KMS-11 (cell line): ENCODE measurements at regions not wholly inside any gene's neighbourhood (a gene's known extent, or its start where the extent isn't known, plus 50 kb on each side); places are given as distances from the start of the nearest gene placed in this dataset.

Experiments
- H2AFZ ChIP-seq: fragments of 200-600 bp; sonication (generic); 2 replicates; pipeline ENCODE4 v1.6.1; 2016; ENCODE audit warnings: antibody characterized with exemption, mixed run types, low read depth
- H3K27ac ChIP-seq: fragments of 200-600 bp; sonication (generic); 2 replicates; pipeline ENCODE4 v1.6.1; 2016; ENCODE audit warnings: mild to moderate bottlenecking, mixed run types
- H3K27me3 ChIP-seq: fragments of 200-600 bp; sonication (generic); 2 replicates; pipeline ENCODE4 v1.6.1; 2017; ENCODE audit warnings: mild to moderate bottlenecking, low read depth, mixed run types, moderate library complexity; ENCODE audit not compliant: insufficient read depth
- H3K36me3 ChIP-seq: fragments of 200-600 bp; sonication (generic); 2 replicates; pipeline ENCODE4 v1.6.1; 2017; ENCODE audit warnings: mild to moderate bottlenecking, mixed run types; ENCODE audit not compliant: insufficient read depth
- H3K4me1 ChIP-seq: fragments of 200-600 bp; sonication (generic); 2 replicates; pipeline ENCODE4 v1.6.1; 2016; ENCODE audit warnings: mild to moderate bottlenecking, low read depth, mixed run types; ENCODE audit not compliant: poor library complexity, severe bottlenecking
- H3K4me2 ChIP-seq: fragments of 200-600 bp; sonication (generic); 2 replicates; pipeline ENCODE4 v1.7.0; 2016; ENCODE audit warnings: mild to moderate bottlenecking, mixed run types
- H3K4me3 ChIP-seq: fragments of 200-600 bp; sonication (generic); IDR thresholded peaks from 2 replicates; pipeline ENCODE4 v1.6.1; 2017; ENCODE audit warnings: low read depth, low read length, mixed read lengths; ENCODE audit not compliant: insufficient read depth
- H3K79me2 ChIP-seq: fragments of 200-600 bp; sonication (generic); 2 replicates; pipeline ENCODE4 v1.6.1; 2016; ENCODE audit warnings: low read depth, mixed run types; ENCODE audit not compliant: insufficient read depth
- H3K9ac ChIP-seq: fragments of 200-600 bp; sonication (generic); 2 replicates; pipeline ENCODE4 v1.6.1; 2016; ENCODE audit warnings: mild to moderate bottlenecking, mixed run types
- H4K20me1 ChIP-seq: fragments of 200-600 bp; sonication (generic); 2 replicates; pipeline ENCODE4 v1.6.1; 2016; ENCODE audit warnings: mild to moderate bottlenecking, mixed run types; ENCODE audit not compliant: insufficient read depth
- TF ChIP-seq, protein P1 (sequence below): fragments of 200-600 bp; sonication (generic); conservative IDR thresholded peaks from 2 replicates; pipeline ENCODE4 v1.6.1; 2017; ENCODE audit warnings: low read depth, mild to moderate bottlenecking, antibody characterized with exemption, low read length, moderate library complexity, mixed read lengths

DNA sequence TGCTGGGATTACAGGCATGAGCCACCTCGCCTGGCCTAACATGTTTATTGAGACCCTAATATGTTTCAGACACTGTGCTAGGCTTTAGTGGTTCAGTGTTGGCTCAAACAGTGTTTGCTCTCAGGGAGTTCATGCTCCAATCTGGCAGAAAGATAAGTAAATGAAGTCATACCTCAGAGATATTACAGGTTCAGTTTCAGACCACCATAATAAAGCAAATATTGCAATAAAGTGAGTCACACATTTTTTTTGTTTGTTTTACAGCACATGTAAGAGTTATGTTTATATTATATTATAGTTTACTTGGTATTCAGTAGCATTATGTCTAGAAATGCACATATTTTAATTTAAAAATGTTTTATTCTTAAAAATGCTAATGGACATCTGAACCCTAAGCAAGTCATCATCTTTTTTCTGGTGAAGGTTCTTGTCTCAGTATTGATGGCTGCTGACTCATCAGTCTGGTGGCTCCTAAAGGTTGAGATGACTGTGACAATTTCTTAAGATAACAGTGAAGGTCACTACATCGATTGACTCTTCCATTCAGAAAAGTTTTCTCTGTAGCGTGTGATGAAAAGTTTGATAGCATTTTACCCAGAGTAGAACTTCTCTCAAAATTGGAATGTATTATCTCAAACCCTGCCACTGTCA, 243.0 kb upstream of the ANO5 start:
- Histone ChIP-seq H3K36me3 (no peaks in the 10 kb centered on the region), H3K4me2 (no peak overlapping the region), H3K27ac (no peak overlapping the region)

DNA sequence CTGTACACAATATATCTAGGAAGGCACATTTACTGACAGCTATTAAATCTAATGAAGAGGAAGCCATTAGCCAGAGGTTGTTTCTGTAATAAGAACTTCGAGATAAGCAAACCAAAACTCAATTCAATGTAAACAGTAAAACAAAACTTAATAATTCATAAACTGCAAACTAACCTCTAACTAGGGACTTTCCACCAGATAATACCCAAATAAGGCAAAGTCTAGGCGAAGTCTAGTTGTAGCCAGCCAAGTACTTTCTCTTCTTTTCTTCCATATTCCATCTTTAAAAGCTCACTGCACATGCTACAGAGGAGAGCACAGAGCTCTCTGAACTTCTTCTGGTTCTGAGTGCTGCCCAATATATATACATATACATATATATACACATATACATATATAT, 229.9 kb upstream of the ANO5 start:
- Histone ChIP-seq H4K20me1 (no peaks in the 10 kb centered on the region), H3K4me3 (no peak overlapping the region), H2AFZ (no peak overlapping the region), H3K36me3 (no peaks in the 10 kb centered on the region), H3K4me2 (peak overlapping the region; percentile 39; the same call in 1 of the 2 replicates), H3K27ac (no peak overlapping the region), H3K27me3 (no peaks in the 10 kb centered on the region), H3K79me2 (no peaks in the 10 kb centered on the region), H3K9ac (no peak overlapping the region), H3K4me1 (peaks cover 15% of the 10 kb centered on the region)
- TF ChIP-seq, protein P1, sequence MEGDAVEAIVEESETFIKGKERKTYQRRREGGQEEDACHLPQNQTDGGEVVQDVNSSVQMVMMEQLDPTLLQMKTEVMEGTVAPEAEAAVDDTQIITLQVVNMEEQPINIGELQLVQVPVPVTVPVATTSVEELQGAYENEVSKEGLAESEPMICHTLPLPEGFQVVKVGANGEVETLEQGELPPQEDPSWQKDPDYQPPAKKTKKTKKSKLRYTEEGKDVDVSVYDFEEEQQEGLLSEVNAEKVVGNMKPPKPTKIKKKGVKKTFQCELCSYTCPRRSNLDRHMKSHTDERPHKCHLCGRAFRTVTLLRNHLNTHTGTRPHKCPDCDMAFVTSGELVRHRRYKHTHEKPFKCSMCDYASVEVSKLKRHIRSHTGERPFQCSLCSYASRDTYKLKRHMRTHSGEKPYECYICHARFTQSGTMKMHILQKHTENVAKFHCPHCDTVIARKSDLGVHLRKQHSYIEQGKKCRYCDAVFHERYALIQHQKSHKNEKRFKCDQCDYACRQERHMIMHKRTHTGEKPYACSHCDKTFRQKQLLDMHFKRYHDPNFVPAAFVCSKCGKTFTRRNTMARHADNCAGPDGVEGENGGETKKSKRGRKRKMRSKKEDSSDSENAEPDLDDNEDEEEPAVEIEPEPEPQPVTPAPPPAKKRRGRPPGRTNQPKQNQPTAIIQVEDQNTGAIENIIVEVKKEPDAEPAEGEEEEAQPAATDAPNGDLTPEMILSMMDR, result no peak

More for the DNA sequence above, 243.0 kb upstream of the ANO5 start:
- H3K4me1 ChIP-seq, result no peaks in the 10 kb centered on the region
- TF ChIP-seq, protein P1, result no peak
- H3K79me2 ChIP-seq, result no peaks in the 10 kb centered on the region
- H3K27me3 ChIP-seq, result no peaks in the 10 kb centered on the region
- H2AFZ ChIP-seq, result no peak overlapping the region
- H3K9ac ChIP-seq, result no peak overlapping the region
- H4K20me1 ChIP-seq, result no peaks in the 10 kb centered on the region
- no peak overlapping the region for H3K4me3 ChIP-seq

DNA sequence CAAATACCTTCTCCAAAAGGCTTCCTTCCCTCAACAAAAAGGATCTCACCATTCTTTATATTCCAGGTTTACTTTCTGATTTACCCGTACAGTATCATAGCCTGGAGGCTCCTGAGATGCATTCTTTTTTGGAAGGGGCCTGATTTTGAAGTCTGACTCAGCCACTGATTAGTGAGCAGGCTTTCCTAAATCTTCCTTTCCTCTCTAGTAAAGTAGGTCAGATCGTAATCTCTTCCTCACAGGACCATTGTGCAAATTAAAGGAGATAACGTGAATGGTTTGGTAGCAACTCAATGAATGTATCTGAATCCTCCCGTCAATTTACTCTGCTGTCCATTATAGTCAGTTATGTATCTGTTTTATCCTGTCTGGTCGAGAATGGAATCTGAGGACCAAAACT, 227.7 kb upstream of the ANO5 start:
- H3K4me3 ChIP-seq, result no peak overlapping the region
- no peaks in the 10 kb centered on the region for H3K27me3 ChIP-seq
- H3K9ac ChIP-seq, result no peak overlapping the region
- H3K4me2 ChIP-seq, result no peak overlapping the region
- no peaks in the 10 kb centered on the region for H3K36me3 ChIP-seq
- H4K20me1 ChIP-seq, result no peaks in the 10 kb centered on the region
- TF ChIP-seq, protein P1, result no peak
- no peaks in the 10 kb centered on the region for H3K79me2 ChIP-seq
- peaks cover 15% of the 10 kb centered on the region for H3K4me1 ChIP-seq
- no peak overlapping the region for H2AFZ ChIP-seq
- H3K27ac ChIP-seq, result no peak overlapping the region

DNA sequence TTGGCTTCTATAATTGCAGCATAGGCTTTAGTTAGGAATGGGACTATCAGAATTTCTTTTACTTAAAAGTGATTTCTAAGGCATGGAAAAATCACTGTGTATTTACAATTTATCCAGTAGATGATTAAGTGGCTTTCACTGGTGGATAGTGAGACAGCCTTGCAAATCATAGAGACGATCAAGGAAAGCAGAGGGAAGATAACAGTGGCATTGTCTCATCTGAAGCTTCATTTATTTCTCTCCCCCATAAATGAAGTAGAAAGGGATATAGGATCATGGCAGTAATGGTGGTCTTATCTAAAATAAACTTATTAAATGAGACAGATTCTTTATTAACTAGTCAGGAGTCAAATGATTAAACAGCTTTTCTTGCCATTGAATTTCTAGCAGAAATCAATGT, 224.2 kb upstream of the ANO5 start:
- Histone ChIP-seq H3K9ac (no peak overlapping the region), H3K4me3 (no peak overlapping the region), H3K27me3 (no peaks in the 10 kb centered on the region), H3K36me3 (no peaks in the 10 kb centered on the region), H3K4me2 (no peak overlapping the region), H3K27ac (no peak overlapping the region), H2AFZ (no peak overlapping the region), H4K20me1 (no peaks in the 10 kb centered on the region), H3K4me1 (no peaks in the 10 kb centered on the region), H3K79me2 (no peaks in the 10 kb centered on the region)
- TF ChIP-seq, protein P1, result no peak
